ENCODE measurements at regions not wholly inside any gene's neighbourhood (a gene's known extent, or its start where the extent isn't known, plus 50 kb on each side); places are given as distances from the start of the nearest gene placed in this dataset.

DNA sequence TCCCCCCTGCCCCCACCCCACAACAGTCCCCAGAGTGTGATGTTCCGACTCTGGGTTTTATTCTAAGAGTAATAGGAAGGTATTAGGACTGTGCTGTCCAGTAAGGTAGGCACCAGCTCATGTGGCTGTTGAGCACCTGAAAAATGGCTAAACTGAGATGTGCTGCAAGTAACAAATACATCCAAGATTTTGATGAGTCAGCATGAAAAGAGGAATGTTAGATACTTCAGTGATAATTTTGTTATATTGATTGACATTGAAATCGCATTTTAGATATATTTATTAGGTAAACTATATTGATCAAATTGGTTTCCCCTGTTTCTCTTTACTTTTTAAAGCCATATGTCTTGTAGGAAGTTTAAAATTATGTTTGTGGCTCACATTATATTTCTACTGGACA is 147.8 kb downstream of the FTCDNL1 start:
- ChIA-PET POLR2A (no interaction called here), CTCF (ENCODE audit: unreplicated experiment) (no interaction called here)
- Histone ChIP-seq H3K4me2 (ENCODE audit: low read length) (no peak overlapping the region), H3K4me3 (ENCODE audit: low read depth, low read length, poor library complexity, severe bottlenecking) (no peak overlapping the region), H3K79me2 (ENCODE audit: insufficient read depth, low read depth, low read length) (no peaks in the 10 kb centered on the region), H3K9me3 (ENCODE audit: low read length) (peaks cover 9% of the 10 kb centered on the region; the same call in 1 of the 2 replicates), H4K20me1 (ENCODE audit: insufficient read depth, low read length) (no peaks in the 10 kb centered on the region), H3K9me2 (ENCODE audit: insufficient read depth, low read length) (no peaks in the 10 kb centered on the region), H3K36me3 (ENCODE audit: insufficient read depth, low read length) (no peaks in the 10 kb centered on the region), H2AFZ (ENCODE audit: low read length) (no peak overlapping the region), H3K27ac (ENCODE audit: low read depth, low read length, poor library complexity, severe bottlenecking) (no peak overlapping the region), H3K4me1 (ENCODE audit: insufficient read depth, low read length, poor library complexity, severe bottlenecking) (no peaks in the 10 kb centered on the region)
- no TSS peak for BruUV-seq (replicated peaks)
- DNase-seq (ENCODE audit: low spot score), result no peak
- intact Hi-C loops (cut with micrococcal nuclease; ENCODE audit: unreplicated experiment), result loop anchor here (5.0 kb wide), 1 partner anchor 159 kb away; no protein-coding TSS in a partner anchor
- TF ChIP-seq, protein P1, sequence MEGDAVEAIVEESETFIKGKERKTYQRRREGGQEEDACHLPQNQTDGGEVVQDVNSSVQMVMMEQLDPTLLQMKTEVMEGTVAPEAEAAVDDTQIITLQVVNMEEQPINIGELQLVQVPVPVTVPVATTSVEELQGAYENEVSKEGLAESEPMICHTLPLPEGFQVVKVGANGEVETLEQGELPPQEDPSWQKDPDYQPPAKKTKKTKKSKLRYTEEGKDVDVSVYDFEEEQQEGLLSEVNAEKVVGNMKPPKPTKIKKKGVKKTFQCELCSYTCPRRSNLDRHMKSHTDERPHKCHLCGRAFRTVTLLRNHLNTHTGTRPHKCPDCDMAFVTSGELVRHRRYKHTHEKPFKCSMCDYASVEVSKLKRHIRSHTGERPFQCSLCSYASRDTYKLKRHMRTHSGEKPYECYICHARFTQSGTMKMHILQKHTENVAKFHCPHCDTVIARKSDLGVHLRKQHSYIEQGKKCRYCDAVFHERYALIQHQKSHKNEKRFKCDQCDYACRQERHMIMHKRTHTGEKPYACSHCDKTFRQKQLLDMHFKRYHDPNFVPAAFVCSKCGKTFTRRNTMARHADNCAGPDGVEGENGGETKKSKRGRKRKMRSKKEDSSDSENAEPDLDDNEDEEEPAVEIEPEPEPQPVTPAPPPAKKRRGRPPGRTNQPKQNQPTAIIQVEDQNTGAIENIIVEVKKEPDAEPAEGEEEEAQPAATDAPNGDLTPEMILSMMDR (conservative IDR thresholded peaks at IDR 0.05; ENCODE audit: low read length), result no peak
- TF ChIP-seq EZH2phosphoT487 (IDR thresholded peaks at IDR 0.05; ENCODE audit: borderline replicate concordance, low read depth, low read length), result no peak

DNA sequence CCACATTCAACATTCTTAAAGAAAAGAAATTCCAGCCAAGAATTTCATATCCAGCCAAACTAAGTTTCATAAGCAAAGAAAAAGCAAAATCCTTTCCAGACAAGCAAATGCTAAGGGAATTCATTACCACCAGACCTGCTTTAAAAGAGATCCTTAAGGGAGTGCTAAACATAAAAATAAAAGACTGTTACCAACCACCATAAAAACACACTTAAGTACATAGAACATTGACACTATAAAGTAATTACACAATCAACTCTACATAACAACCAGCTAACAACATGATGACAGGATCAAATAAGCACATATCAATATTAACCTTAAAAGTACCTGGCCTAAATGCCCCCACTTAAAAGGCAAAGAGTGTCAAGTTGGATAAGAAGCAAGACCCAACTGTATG is 153.5 kb downstream of the FTCDNL1 start:
- no peaks in the 10 kb centered on the region for H4K20me1 ChIP-seq (ENCODE audit: insufficient read depth, low read length)
- DNase-seq (ENCODE audit: low spot score), result no peak
- ChIA-PET POLR2A (no interaction called here), CTCF (ENCODE audit: unreplicated experiment) (no interaction called here)
- H2AFZ ChIP-seq (ENCODE audit: low read length), result no peak overlapping the region
- H3K4me1 ChIP-seq (ENCODE audit: insufficient read depth, low read length, poor library complexity, severe bottlenecking), result no peaks in the 10 kb centered on the region
- H3K9me3 ChIP-seq (ENCODE audit: low read length), result no peaks in the 10 kb centered on the region
- intact Hi-C loops (cut with micrococcal nuclease; ENCODE audit: unreplicated experiment), result no loop called here
- no TSS peak for BruUV-seq (replicated peaks)
- no peak overlapping the region for H3K4me3 ChIP-seq (ENCODE audit: low read depth, low read length, poor library complexity, severe bottlenecking)
- H3K36me3 ChIP-seq (ENCODE audit: insufficient read depth, low read length), result no peaks in the 10 kb centered on the region
- H3K27ac ChIP-seq (ENCODE audit: low read depth, low read length, poor library complexity, severe bottlenecking), result no peak overlapping the region
- H3K4me2 ChIP-seq (ENCODE audit: low read length), result no peak overlapping the region
- TF ChIP-seq EZH2phosphoT487 (IDR thresholded peaks at IDR 0.05; ENCODE audit: borderline replicate concordance, low read depth, low read length), result no peak
- TF ChIP-seq, protein P1 (conservative IDR thresholded peaks at IDR 0.05; ENCODE audit: low read length), result no peak
- no peaks in the 10 kb centered on the region for H3K79me2 ChIP-seq (ENCODE audit: insufficient read depth, low read depth, low read length)
- H3K9me2 ChIP-seq (ENCODE audit: insufficient read depth, low read length), result no peaks in the 10 kb centered on the region

DNA sequence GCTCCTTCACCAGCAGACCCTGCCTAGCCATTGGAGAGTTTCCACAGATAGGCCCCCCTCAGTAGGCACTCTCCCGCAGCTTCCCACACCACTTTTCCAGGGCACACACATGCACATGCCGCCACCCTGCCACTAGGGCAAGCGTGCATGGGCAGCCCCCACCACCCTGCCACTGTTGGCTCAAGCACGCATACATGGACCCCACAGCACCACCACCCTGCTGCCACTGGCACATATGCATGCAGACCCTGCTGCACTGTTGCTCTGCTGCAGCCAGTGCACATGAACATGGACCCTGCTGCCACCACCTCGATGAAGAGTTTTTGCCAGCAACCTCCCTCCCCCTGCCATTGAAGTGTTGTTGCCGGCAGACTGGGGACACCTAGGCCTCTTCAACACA is 154.9 kb downstream of the FTCDNL1 start:
- TF ChIP-seq, protein P1 (conservative IDR thresholded peaks at IDR 0.05; ENCODE audit: low read length), result no peak
- TF ChIP-seq EZH2phosphoT487 (IDR thresholded peaks at IDR 0.05; ENCODE audit: borderline replicate concordance, low read depth, low read length), result no peak
- CTCF ChIA-PET (ENCODE audit: unreplicated experiment), result no interaction called here

More for the DNA sequence above, 154.9 kb downstream of the FTCDNL1 start:
- Histone ChIP-seq H3K9me3 (ENCODE audit: low read length) (no peaks in the 10 kb centered on the region), H4K20me1 (ENCODE audit: insufficient read depth, low read length) (no peaks in the 10 kb centered on the region), H3K27ac (ENCODE audit: low read depth, low read length, poor library complexity, severe bottlenecking) (no peak overlapping the region), H3K9me2 (ENCODE audit: insufficient read depth, low read length) (no peaks in the 10 kb centered on the region), H3K4me1 (ENCODE audit: insufficient read depth, low read length, poor library complexity, severe bottlenecking) (no peaks in the 10 kb centered on the region), H3K4me3 (ENCODE audit: low read depth, low read length, poor library complexity, severe bottlenecking) (no peak overlapping the region), H2AFZ (ENCODE audit: low read length) (no peak overlapping the region), H3K79me2 (ENCODE audit: insufficient read depth, low read depth, low read length) (no peaks in the 10 kb centered on the region), H3K4me2 (ENCODE audit: low read length) (no peak overlapping the region), H3K36me3 (ENCODE audit: insufficient read depth, low read length) (no peaks in the 10 kb centered on the region)
- intact Hi-C loops (cut with micrococcal nuclease; ENCODE audit: unreplicated experiment), result no loop called here
- no peak for DNase-seq (ENCODE audit: low spot score)
- no TSS peak for BruUV-seq (replicated peaks)
- POLR2A ChIA-PET, result interaction anchor here (0.6 to 1.1 kb wide), 2 partner anchors 32 to 1271 kb away, joined by 3 read pairs; no protein-coding TSS in a partner anchor

All from OCI-LY7 (cell line).